GM18951 (cell line): ENCODE measurements at regions not wholly inside any gene's neighbourhood (a gene's known extent, or its start where the extent isn't known, plus 50 kb on each side); places are given as distances from the start of the nearest gene placed in this dataset.

Experiments used
- POLR2A ChIP-seq: IDR thresholded peaks from 4 replicates; pipeline ENCODE4 v1.6.1; 2011; ENCODE audit warnings: mild to moderate bottlenecking; ENCODE audit not compliant: insufficient read length, insufficient read depth; ENCODE audit errors: extremely low read depth
- in situ Hi-C: fragments of 300-500 bp; cut with MboI; formaldehyde crosslinking; loops from one replicate; pipeline ENCODE4 v1.12.0; 2022; ENCODE audit warnings: low sequenced_read_pairs, mixed read lengths, inconsistent platforms; ENCODE audit not compliant: unreplicated experiment

DNA sequence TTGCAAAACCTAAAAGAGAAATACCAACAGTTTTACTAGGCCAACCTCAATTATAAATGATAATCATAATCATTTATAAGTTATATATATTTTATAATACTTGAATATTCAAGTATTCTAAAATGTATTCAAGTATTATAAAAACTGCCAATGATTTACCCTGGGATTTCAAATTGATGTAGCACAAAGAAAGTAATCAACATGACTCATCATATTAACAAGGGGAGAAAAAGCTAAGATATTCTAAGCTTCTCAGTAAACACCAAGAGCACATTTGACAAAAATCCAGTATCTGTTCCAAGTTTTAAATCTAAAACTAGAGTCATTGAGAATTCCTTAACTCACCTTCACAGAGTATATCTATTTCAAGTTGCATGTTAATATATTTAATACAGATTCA lies 56.1 kb downstream of the CAPZA3 start:
- in situ Hi-C loops, result no loop called here
- TF ChIP-seq POLR2A, result no peak

DNA sequence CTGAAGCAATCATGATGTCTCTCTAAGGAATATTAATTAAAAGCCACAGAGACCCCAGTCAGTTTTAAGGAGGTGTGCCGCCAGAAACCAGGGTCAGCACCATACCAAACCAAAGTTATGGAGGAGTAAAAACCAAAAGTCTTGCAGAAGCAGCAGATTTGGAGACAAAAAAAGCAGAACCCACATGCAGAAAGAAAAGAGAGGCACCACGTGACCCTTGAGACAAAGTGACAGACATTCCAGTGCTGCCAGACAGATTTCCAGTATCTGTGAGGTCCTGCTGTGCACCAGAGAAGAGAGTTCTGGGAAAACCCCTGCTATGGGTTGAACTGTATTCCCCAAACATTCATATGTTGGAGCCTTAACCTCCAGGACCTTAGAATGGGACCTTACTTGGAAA lies 59.7 kb downstream of the CAPZA3 start:
- in situ Hi-C loops, result no loop called here
- TF ChIP-seq POLR2A, result no peak

DNA sequence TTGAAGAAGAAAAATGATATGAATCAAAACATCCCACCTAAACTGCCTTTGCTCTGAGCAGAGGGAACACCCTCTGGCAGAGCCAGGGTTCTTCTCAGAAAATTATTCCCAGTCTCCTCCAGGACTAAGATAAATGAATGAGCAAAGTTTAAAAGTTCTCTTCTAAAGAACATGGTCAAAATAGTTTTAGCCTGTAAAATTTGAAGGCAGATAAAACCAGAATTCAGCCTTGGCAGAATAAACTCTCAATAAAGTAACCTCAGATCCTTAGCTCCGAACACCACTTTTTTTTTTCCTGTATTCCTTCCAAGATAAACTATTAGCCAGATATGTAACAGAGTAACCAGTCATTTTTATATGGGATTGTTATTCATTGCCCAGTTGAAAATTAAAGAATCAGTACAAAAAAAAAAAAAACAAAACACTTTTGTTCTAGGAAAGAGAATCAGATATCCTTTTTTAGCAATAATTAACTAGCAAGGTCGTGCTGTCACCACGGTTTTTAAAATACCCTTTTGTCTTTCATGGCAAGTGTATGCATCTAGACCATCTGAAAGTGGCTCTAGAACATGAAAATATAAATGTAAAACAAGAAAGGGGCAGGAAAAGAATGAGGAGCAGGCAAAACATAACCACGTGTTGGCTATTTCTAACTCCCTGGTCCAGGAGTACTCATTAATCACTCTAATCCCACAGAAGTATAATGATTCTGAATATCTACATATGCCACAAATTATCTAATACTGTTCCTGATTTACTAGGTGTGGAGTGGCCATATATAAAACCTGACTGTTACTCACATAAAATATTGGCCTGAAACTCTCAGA lies 60.8 kb downstream of the CAPZA3 start:
- no peak for TF ChIP-seq POLR2A
- in situ Hi-C loops, result no loop called here

DNA sequence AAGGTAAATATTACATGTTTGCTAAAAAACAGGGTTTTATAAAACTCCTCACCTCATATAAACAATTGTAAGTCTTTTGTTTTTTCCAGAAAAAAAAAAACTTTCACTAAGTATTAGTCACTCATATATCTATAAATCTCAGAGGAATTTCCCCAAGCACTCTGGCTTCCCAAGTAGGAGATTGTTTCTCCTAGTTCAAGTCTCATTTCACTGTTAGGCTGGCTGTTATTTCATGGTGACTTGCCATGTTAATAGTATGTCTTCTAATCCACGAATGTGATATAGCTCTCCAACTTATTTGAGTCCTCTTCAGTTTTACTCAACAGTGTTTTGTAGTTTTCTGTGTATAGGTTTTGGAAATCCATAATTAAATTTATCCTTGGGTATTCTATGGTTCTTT lies 61.6 kb downstream of the CAPZA3 start:
- no peak for TF ChIP-seq POLR2A
- in situ Hi-C loops, result no loop called here

DNA sequence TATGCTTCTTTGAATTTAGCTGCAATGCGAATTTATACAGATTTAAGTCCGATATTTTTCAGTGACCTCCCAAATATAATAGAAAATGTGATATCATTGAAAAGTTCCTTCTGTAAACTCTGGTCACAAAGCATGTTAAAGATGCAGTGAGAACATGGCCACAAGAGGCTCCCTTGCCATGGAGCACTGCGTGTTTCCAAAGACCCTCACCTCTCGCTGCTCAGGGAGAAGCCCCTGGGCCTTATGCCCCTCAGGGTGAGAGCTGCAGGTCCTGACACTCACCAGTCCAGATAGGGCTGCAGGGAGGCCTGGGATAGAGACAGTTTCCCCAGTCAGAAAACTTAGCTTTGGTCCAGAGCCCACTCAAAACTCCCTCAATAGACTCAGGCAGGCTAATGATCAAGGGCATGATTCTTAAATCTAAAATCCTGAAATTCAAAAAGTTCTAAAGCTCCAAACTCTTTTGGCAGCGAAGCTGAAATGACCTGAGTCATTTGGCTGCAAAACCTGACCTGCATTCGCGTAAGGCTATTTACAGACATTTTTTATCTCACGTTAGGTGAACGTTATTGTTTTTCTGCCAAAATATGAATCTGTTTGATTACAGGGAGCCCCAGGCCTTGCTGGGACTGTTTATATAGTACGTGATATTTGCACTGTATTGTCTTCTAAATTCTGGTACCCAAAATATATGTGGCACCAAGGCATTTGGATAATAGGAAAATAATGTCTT lies 67.8 kb downstream of the CAPZA3 start:
- TF ChIP-seq POLR2A, result no peak
- in situ Hi-C loops, result no loop called here

DNA sequence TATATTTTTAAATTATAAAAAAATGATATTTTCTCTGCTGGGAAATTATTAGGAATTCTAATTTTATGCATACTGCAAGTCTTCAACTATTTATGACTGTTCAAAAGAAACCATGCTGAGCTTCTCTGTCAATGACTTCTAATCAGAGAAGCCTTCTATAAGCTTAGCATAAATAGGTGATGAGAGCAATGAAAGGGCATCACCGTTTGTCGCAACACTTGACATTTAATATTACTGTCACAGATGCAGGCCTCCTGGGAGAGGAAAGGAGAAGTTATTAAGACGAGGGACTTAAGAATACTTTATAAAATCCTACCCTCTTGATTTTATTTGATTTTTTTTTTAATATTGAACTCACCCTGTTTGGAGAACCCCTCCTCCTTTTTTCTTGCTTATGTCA lies 69.8 kb downstream of the CAPZA3 start:
- in situ Hi-C loops, result no loop called here
- no peak for TF ChIP-seq POLR2A

DNA sequence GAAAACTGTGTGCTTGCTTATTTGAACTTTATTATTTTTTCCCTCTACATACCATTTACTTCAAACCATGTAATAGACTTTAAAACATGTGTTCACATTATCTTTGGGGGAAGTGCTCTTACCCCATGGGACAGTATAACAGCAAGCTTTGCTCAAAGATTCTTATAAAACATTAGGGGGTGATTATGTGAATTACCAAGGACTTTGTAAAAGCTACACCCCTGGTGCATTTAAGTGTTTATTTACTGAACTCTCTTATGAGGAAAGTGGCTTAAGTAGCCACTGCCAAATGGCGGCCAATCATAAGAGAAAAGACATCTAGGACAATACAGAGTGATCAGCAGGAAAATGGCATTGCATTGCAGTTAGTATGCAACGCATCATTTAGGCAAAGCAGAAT lies 70.3 kb downstream of the CAPZA3 start:
- TF ChIP-seq POLR2A, result no peak
- in situ Hi-C loops, result no loop called here

DNA sequence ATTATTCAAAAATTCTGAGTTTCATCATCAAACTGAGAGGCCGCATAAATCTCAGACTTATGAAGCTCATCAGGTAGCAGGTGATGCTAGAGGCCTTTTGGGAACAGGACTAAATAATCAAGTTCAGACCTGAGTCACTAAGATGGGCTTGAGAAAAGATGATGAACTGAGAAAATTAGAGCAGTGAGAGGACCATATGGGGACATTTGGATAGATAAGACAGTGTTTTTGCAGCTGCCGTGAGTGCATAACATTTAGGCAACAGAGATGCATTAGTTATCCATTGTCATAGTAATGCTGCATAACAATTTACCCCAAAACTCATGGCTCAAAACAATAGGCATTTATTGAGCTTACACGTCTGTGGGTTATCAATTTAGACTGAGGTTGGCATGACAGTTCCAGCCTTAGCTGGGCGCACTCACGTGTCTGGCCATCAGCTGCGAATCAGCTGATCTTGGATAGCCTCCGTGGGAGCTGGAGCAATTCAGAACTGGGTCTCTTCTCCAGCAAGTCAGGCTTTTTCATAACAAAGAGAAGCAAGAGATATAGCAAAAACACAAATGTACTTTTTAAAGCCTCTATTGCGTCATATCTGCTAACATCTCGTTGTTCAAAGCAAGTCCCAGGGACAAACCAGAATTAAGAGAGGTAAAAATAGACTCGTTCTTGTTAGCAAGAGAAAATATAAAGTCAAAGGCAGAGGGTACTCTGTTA lies 72.8 kb downstream of the CAPZA3 start:
- TF ChIP-seq POLR2A, result no peak
- in situ Hi-C loops, result no loop called here

DNA sequence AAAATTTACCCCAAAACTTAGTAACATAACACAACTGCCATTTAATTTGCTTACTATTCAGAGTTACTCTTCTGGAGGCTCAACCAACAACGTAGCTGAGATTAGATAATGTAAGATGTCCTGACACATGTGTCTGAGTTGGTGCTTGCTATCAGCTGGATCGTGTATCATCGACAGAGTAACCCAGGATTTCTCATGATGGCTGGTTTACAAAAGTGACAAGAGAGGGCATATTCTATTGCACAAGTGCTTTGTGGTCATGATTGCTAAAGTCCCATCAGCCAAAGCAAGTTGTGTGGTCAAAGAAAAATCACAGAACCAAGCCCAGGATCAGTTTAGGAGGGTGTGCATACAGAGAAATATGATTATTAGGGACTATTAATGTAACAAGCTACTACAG lies 73.4 kb downstream of the CAPZA3 start:
- in situ Hi-C loops, result no loop called here
- no peak for TF ChIP-seq POLR2A

DNA sequence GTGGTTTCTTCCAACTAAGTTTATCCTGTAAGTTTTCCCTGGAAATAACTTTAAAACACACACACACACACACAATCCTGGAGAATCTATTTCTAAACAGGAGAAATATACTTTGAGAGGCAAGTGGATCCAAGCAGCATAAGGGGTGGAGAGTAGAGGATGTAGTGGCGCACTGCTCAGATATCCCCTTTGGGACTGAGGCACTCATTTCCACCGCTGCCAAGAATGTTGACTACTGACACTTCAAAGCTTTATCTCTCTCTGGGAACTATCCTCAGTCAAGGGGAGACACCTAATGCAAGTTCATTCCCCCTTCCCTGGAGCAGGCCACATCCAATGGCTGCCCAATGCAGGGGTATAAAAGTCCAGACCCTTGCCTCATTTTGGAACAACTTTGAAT lies 75.8 kb downstream of the CAPZA3 start:
- in situ Hi-C loops, result no loop called here
- TF ChIP-seq POLR2A, result no peak

DNA sequence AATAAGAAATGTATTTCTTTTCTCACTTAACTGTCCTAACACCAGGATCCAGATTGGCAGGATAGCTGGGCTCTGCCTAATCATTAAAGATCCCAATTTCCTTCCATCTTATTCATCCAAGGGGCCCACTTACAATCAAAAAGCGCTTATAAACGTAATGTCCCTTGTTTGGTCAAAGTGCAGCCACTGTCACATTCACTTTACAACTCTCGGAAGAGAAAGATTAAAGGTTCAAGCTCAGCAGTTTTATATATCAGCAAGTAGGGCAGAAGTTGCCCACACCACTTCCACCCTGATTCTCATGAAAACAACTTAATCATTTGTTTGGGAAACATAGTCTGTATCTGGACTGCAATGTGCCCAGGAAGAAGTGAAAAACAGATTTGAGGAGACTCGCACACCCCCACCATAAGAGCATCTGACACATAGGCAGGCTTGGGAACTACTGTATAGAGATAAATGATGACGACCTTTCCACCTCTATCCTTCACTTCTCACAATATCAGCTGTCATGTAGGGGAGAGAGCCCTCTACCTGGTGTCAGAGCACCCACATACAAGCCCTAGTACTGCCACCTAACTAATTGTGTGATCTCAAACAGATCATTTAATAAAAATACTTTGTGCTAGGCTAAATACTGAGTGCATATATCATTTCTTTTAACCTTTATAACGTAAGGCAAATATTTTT lies 80.8 kb downstream of the CAPZA3 start:
- in situ Hi-C loops, result no loop called here
- TF ChIP-seq POLR2A, result no peak

DNA sequence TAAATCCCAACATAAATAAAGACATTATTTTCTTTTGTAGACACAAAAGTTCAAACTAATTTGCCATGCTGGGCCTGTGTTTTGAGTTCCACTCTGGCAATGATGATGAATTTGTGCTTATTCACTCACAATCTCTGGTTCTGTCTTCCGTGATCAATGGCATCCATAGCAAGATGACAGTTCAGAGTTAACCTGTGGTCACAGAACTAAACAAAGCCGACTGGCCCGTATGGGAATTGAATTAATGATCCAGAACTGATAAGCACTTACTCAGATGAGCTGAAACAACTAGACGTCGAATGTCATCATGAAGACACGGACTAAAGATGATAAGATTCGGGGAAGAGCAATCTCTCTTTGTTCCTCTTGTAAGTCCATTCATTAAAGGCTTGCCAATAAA lies 81.6 kb downstream of the CAPZA3 start:
- in situ Hi-C loops, result no loop called here
- no peak for TF ChIP-seq POLR2A

DNA sequence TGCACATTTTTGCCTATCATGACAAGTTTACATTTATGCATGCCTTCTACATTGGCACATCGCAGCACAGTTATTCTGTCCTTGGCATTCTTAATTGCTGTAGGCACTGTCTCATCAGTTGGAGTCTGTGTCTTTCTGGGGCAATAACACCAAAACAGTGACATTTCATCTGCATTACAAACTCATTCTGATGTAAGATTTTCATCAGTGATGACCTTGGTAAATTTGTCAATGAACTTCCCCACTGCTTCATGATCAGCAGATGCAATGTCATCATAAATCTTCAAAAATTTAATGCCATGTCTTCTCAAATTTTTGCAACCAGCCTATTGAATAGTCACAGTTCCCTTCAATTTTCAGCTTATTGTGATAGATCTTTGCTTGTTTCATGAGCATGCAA lies 85.5 kb downstream of the CAPZA3 start:
- TF ChIP-seq POLR2A, result no peak
- in situ Hi-C loops, result no loop called here

DNA sequence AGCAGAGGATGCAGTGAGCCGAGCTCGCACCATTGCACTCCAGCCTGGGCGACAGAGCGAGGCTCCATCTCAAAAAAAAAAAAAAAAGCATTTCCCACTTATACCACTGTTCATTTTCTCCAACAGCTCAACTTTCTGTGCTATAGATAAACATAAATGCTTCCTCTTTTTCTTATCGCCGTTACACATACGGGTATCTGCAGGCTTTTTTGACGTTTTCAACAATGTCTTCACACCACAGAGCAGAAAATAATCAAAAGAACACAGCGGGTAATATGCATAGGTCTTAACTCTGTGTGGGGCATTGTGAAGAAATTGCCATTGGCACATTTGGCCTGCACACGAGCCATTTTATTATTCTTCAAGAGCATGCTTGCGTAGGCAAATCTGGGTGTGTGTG lies 86.4 kb downstream of the CAPZA3 start:
- in situ Hi-C loops, result no loop called here

More for the DNA sequence above, 86.4 kb downstream of the CAPZA3 start:
- TF ChIP-seq POLR2A, result no peak
